GM19099 (cell line): ENCODE measurements at regions not wholly inside any gene's neighbourhood (a gene's known extent, or its start where the extent isn't known, plus 50 kb on each side); places are given as distances from the start of the nearest gene placed in this dataset.

Experiments
- POLR2A ChIP-seq: IDR thresholded peaks from 3 replicates; pipeline ENCODE4 v1.6.1; 2011; ENCODE audit warnings: low read depth; ENCODE audit not compliant: insufficient read length; ENCODE audit errors: extremely low read depth

- TF ChIP-seq POLR2A = no peak
Observed at GRCh38 chr15:77901251-77901881, 176.1 kb downstream of the TBC1D2B start.

GRCh38 chr15:77898811-77899730 lies 178.4 kb downstream of the TBC1D2B start:
- TF ChIP-seq POLR2A = no peak

- TF ChIP-seq POLR2A = no peak
Observed at GRCh38 chr15:77897896-77898406, 179.6 kb downstream of the TBC1D2B start.

- no peak for TF ChIP-seq POLR2A
Observed at GRCh38 chr15:77895742-77896141, 181.8 kb downstream of the TBC1D2B start.

- no peak for TF ChIP-seq POLR2A
Observed at GRCh38 chr15:77892335-77892734, 185.2 kb downstream of the TBC1D2B start.

GRCh38 chr15:77889009-77889806 lies 188.3 kb downstream of the TBC1D2B start:
- TF ChIP-seq POLR2A = no peak

- TF ChIP-seq POLR2A = no peak
Observed at GRCh38 chr15:77886805-77887448, 190.6 kb downstream of the TBC1D2B start.

- no peak for TF ChIP-seq POLR2A
Observed at GRCh38 chr15:77881950-77882349, 195.6 kb downstream of the TBC1D2B start.

- no peak for TF ChIP-seq POLR2A
Observed at GRCh38 chr15:77877869-77878577, 199.5 kb downstream of the TBC1D2B start.

GRCh38 chr15:77874063-77874462 lies 203.4 kb downstream of the TBC1D2B start:
- no peak for TF ChIP-seq POLR2A

GRCh38 chr15:77871852-77872371 lies 205.6 kb downstream of the TBC1D2B start:
- TF ChIP-seq POLR2A = no peak

- TF ChIP-seq POLR2A = no peak
Observed at GRCh38 chr15:77870195-77871065, 207.1 kb downstream of the TBC1D2B start.

- TF ChIP-seq POLR2A = no peak
Observed at GRCh38 chr15:77869021-77869895, 208.3 kb downstream of the TBC1D2B start.
